HEK293 (cell line): ENCODE measurements at regions not wholly inside any gene's neighbourhood (a gene's known extent, or its start where the extent isn't known, plus 50 kb on each side); places are given as distances from the start of the nearest gene placed in this dataset.

Experiments used
- CTCF ChIA-PET: fragments of 350-600 bp; formaldehyde crosslinking; extraction: SDS; loops from one replicate; lab custom pipeline; 2021; ENCODE audit warnings: antibody characterized with exemption; lab: Yijun Ruan, JAX
- POLR2A ChIA-PET: fragments of 300-600 bp; formaldehyde crosslinking; extraction: SDS; loops from one replicate; lab custom pipeline; 2020; ENCODE audit warnings: antibody characterized with exemption, inconsistent platforms; lab: Yijun Ruan, JAX
- H3K27ac ChIP-seq: fragments of 200-500 bp; sonication (Bioruptor generic); 2 replicates; pipeline ENCODE4 v1.5.1; 2014; ENCODE audit warnings: low read depth, low read length, control low read depth, inconsistent platforms; ENCODE audit errors: extremely low read depth
- H3K36me3 ChIP-seq, 2 experiments: fragments of 200-500 bp in 1 of 2; sonication (Bioruptor generic) in 1 of 2; 1 replicate in 1 of 2; 2 replicates in 1 of 2; pipeline ENCODE4 v1.5.1; 2014 to 2017; ENCODE audit warnings: inconsistent platforms in 2 of 2, low read length in 2 of 2; ENCODE audit not compliant: control insufficient read depth in 2 of 2, insufficient read depth in 1 of 2
- H3K4me1 ChIP-seq: fragments of 200-500 bp; sonication (Bioruptor generic); 2 replicates; pipeline ENCODE4 v1.5.1; 2014; ENCODE audit warnings: mild to moderate bottlenecking, low read length, inconsistent platforms; ENCODE audit not compliant: control insufficient read depth, insufficient read depth
- H3K4me3 ChIP-seq: 2 replicates; pipeline ENCODE4 v1.5.1; 2011; ENCODE audit warnings: low read depth, mild to moderate bottlenecking, control low read depth, low read length, moderate library complexity
- H3K9me3 ChIP-seq: fragments of 200-500 bp; sonication (Bioruptor generic); 2 replicates; pipeline ENCODE4 v1.5.1; 2014; ENCODE audit warnings: low read depth, low read length, inconsistent platforms; ENCODE audit not compliant: control insufficient read depth, insufficient read depth
- WT1 ChIP-seq: fragments of 450-650 bp; formaldehyde crosslinking; IDR thresholded peaks from 2 replicates; pipeline ENCODE4 v1.5.1; 2016; ENCODE audit warnings: missing biosample characterization, missing genetic modification characterization
- ZBTB7A ChIP-seq: fragments of 450-650 bp; formaldehyde crosslinking; IDR thresholded peaks from 2 replicates; pipeline ENCODE4 v1.5.1; 2016; ENCODE audit warnings: low read depth, missing biosample characterization, missing genetic modification characterization
- ZNF221 ChIP-seq: fragments of 450-650 bp; formaldehyde crosslinking; IDR thresholded peaks from 2 replicates; pipeline ENCODE4 v1.5.1; 2017; ENCODE audit warnings: missing biosample characterization, missing genetic modification characterization, borderline replicate concordance
- ZNF274 ChIP-seq, 2 experiments: fragments of 200-500 bp in 1 of 2; fragments of 450-650 bp in 1 of 2; sonication (Bioruptor generic) in 1 of 2; formaldehyde crosslinking in 1 of 2; IDR thresholded peaks; 2 replicates each; pipeline versions ENCODE4 v1.5.1 to v1.6.1; 2014 to 2016; ENCODE audit warnings: borderline replicate concordance in 1 of 2, inconsistent platforms in 1 of 2, low read length in 1 of 2, missing biosample characterization in 1 of 2, missing genetic modification characterization in 1 of 2
- ZNF423 ChIP-seq: fragments of 450-650 bp; formaldehyde crosslinking; IDR thresholded peaks from 2 replicates; pipeline ENCODE4 v1.5.1; 2016; ENCODE audit warnings: missing biosample characterization, missing genetic modification characterization
- ZNF558 ChIP-seq: fragments of 450-650 bp; formaldehyde crosslinking; IDR thresholded peaks from 2 replicates; pipeline ENCODE4 v1.5.1; 2016; ENCODE audit warnings: missing biosample characterization, missing genetic modification characterization
- ZNF639 ChIP-seq: fragments of 450-650 bp; formaldehyde crosslinking; IDR thresholded peaks from 2 replicates; pipeline ENCODE4 v1.5.1; 2016; ENCODE audit warnings: missing biosample characterization, missing genetic modification characterization
- ZNF645 ChIP-seq: fragments of 450-650 bp; formaldehyde crosslinking; IDR thresholded peaks from 2 replicates; pipeline ENCODE4; 2016; ENCODE audit warnings: missing biosample characterization, missing genetic modification characterization
- ZNF707 ChIP-seq: fragments of 450-650 bp; formaldehyde crosslinking; IDR thresholded peaks from 2 replicates; pipeline ENCODE4 v1.5.1; 2016; ENCODE audit warnings: missing biosample characterization, missing genetic modification characterization
- ZNF777 ChIP-seq: fragments of 450-650 bp; formaldehyde crosslinking; IDR thresholded peaks from 2 replicates; pipeline ENCODE4 v1.5.1; 2017; ENCODE audit warnings: missing biosample characterization, missing genetic modification characterization, borderline replicate concordance
- ZSCAN23 ChIP-seq: fragments of 450-650 bp; formaldehyde crosslinking; IDR thresholded peaks from 2 replicates; pipeline ENCODE4 v1.5.1; 2016; ENCODE audit warnings: missing biosample characterization, missing genetic modification characterization
- TF ChIP-seq, protein P1 (sequence below): fragments of 450-650 bp; formaldehyde crosslinking; IDR thresholded peaks from 2 replicates; pipeline ENCODE4 v1.5.1; 2016; ENCODE audit warnings: missing biosample characterization, missing genetic modification characterization
- TF ChIP-seq, protein P2 (sequence below): fragments of 450-650 bp; formaldehyde crosslinking; IDR thresholded peaks from 2 replicates; pipeline ENCODE4 v1.5.1; 2017; ENCODE audit warnings: missing biosample characterization, mild to moderate bottlenecking, missing genetic modification characterization, moderate library complexity

DNA sequence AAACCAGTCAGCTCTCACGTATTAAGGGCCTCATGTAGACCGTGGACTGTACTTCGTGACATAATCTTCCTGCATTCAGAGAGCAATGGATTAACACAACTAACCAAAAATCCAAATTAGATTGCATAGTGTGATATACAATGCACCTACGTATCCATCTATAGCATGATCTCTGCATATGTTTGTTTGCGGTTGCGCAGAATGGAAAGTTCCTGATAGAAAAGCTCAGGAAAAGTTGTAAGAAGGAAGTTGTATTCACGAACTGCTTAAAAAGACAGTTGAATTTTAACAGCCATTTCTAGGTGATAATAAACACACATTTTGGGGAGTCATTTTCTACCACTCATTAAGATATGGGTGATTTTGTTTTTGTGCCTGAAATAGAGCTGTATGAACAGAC lies 869.0 kb downstream of the TLE4 start (continued):
- TF ChIP-seq ZNF274 (IDR thresholded peaks at IDR 0.05; ENCODE audit: low read length), result no peak
- no peak for TF ChIP-seq ZNF274 (tag by site-specific recombination; IDR thresholded peaks at IDR 0.05; ENCODE audit: borderline replicate concordance)
- no peak for TF ChIP-seq ZBTB7A (tag by site-specific recombination)
- TF ChIP-seq, protein P1, sequence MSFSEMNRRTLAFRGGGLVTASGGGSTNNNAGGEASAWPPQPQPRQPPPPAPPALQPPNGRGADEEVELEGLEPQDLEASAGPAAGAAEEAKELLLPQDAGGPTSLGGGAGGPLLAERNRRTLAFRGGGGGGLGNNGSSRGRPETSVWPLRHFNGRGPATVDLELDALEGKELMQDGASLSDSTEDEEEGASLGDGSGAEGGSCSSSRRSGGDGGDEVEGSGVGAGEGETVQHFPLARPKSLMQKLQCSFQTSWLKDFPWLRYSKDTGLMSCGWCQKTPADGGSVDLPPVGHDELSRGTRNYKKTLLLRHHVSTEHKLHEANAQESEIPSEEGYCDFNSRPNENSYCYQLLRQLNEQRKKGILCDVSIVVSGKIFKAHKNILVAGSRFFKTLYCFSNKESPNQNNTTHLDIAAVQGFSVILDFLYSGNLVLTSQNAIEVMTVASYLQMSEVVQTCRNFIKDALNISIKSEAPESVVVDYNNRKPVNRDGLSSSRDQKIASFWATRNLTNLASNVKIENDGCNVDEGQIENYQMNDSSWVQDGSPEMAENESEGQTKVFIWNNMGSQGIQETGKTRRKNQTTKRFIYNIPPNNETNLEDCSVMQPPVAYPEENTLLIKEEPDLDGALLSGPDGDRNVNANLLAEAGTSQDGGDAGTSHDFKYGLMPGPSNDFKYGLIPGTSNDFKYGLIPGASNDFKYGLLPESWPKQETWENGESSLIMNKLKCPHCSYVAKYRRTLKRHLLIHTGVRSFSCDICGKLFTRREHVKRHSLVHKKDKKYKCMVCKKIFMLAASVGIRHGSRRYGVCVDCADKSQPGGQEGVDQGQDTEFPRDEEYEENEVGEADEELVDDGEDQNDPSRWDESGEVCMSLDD, result no peak
- no peak for TF ChIP-seq ZNF777 (tag by site-specific recombination)
- TF ChIP-seq ZNF423, result no peak
- no peak for TF ChIP-seq ZNF707 (tag by site-specific recombination)
- no peak for TF ChIP-seq ZNF558 (tag by site-specific recombination)
- no peak for TF ChIP-seq WT1

GRCh38 chr9:80437825-80438224 lies 866.1 kb downstream of the TLE4 start:
- ChIA-PET CTCF (interaction anchor here (0.6 kb wide), 1 partner anchor 9 kb away, joined by 3 read pairs; no protein-coding TSS in a partner anchor), POLR2A (no interaction called here)
- TF ChIP-seq, protein P2, sequence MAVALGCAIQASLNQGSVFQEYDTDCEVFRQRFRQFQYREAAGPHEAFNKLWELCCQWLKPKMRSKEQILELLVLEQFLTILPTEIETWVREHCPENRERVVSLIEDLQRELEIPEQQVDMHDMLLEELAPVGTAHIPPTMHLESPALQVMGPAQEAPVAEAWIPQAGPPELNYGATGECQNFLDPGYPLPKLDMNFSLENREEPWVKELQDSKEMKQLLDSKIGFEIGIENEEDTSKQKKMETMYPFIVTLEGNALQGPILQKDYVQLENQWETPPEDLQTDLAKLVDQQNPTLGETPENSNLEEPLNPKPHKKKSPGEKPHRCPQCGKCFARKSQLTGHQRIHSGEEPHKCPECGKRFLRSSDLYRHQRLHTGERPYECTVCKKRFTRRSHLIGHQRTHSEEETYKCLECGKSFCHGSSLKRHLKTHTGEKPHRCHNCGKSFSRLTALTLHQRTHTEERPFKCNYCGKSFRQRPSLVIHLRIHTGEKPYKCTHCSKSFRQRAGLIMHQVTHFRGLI (tag by site-specific recombination), result no peak
- TF ChIP-seq ZSCAN23 (no peak), ZNF221 (tag by site-specific recombination) (no peak)
- Histone ChIP-seq H3K4me1 (no peaks in the 10 kb centered on the region), H3K27ac (no peak overlapping the region), H3K4me3 (no peak overlapping the region), H3K36me3 (no peaks in the 10 kb centered on the region), H3K9me3 (no peaks in the 10 kb centered on the region)

DNA sequence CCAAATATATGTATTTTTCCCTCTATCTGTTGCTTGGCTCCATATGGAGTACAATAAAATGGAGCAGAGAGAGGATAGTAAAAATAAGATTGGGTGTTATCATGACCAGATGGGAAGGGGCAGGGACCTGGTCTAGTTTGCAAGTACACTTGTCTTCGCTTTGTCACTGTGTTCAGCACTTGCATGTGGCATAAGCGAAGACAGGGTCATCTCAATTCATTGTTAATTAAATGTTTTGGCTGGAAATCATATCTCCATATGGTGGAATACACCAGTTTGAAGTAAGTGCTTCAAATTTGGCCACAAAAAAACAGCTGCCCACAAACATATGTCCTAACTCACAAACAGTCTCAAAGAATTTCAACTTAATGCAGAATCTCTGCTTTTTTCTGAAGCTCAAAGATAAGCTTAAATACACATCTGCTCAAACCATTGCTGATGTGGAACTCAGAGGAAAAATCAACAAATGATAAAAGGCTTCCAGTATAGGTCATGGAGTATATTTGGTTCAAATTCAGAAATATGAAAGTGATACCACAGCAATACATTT lies 865.4 kb downstream of the TLE4 start:
- POLR2A ChIA-PET, result no interaction called here
- no peaks in the 10 kb centered on the region for H3K4me1 ChIP-seq
- no peaks in the 10 kb centered on the region for H3K36me3 ChIP-seq
- H3K27ac ChIP-seq, result no peak overlapping the region
- TF ChIP-seq ZNF639 (tag by site-specific recombination) (no peak), ZNF645 (tag by site-specific recombination) (no peak)
- TF ChIP-seq, protein P1, result no peak
- no peaks in the 10 kb centered on the region for H3K9me3 ChIP-seq
- H3K4me3 ChIP-seq, result no peak overlapping the region
- CTCF ChIA-PET, result interaction anchor here (0.6 kb wide), 1 partner anchor 8 kb away, joined by 3 read pairs; no protein-coding TSS in a partner anchor
